HG02763 (cell line): ENCODE measurements at regions not wholly inside any gene's neighbourhood (a gene's known extent, or its start where the extent isn't known, plus 50 kb on each side); places are given as distances from the start of the nearest gene placed in this dataset.

ENCODE experiments used
- ATAC-seq: cut with Tn5 transposase; IDR thresholded peaks from one replicate; pipeline ENCODE4 v1.9.1; 2021; ENCODE audit warnings: mild to moderate bottlenecking, moderate library complexity; ENCODE audit not compliant: unreplicated experiment

GRCh38 chr6:40759838-40760237, 172.7 kb upstream of the LRFN2 start:
- no peak for ATAC-seq

GRCh38 chr6:40759264-40759663, 172.1 kb upstream of the LRFN2 start:
- no peak for ATAC-seq

- no peak for ATAC-seq
These were observed 168.7 kb upstream of the LRFN2 start for GRCh38 chr6:40755749-40756452.

GRCh38 chr6:40755046-40755681, 168.0 kb upstream of the LRFN2 start:
- ATAC-seq = no peak

GRCh38 chr6:40754461-40755045, 167.4 kb upstream of the LRFN2 start:
- no peak for ATAC-seq

- no peak for ATAC-seq
These were observed 166.7 kb upstream of the LRFN2 start for GRCh38 chr6:40753675-40754448.

GRCh38 chr6:40753048-40753447, 165.9 kb upstream of the LRFN2 start:
- no peak for ATAC-seq

GRCh38 chr6:40744835-40745234, 157.7 kb upstream of the LRFN2 start:
- ATAC-seq = no peak

GRCh38 chr6:40743690-40744446, 156.7 kb upstream of the LRFN2 start:
- no peak for ATAC-seq

- no peak for ATAC-seq
These were observed 156.1 kb upstream of the LRFN2 start for GRCh38 chr6:40743226-40743625.

GRCh38 chr6:40740518-40740917, 153.4 kb upstream of the LRFN2 start:
- ATAC-seq = no peak

- no peak for ATAC-seq
These were observed 151.5 kb upstream of the LRFN2 start for GRCh38 chr6:40738551-40739193.

GRCh38 chr6:40735521-40735920, 148.4 kb upstream of the LRFN2 start:
- ATAC-seq = no peak

- ATAC-seq = no peak
These were observed 148.0 kb upstream of the LRFN2 start for GRCh38 chr6:40735121-40735520.

GRCh38 chr6:40734607-40735006, 147.4 kb upstream of the LRFN2 start:
- ATAC-seq = no peak

GRCh38 chr6:40733770-40734396, 146.7 kb upstream of the LRFN2 start:
- ATAC-seq = no peak

- no peak for ATAC-seq
These were observed 146.1 kb upstream of the LRFN2 start for GRCh38 chr6:40733290-40733689.

GRCh38 chr6:40732878-40733277, 145.7 kb upstream of the LRFN2 start:
- ATAC-seq = no peak

GRCh38 chr6:40728643-40729042, 141.5 kb upstream of the LRFN2 start:
- no peak for ATAC-seq

GRCh38 chr6:40727271-40727670, 140.1 kb upstream of the LRFN2 start:
- no peak for ATAC-seq
